Neuronal stem cell (in vitro differentiated cells): ENCODE measurements at regions not wholly inside any gene's neighbourhood (a gene's known extent, or its start where the extent isn't known, plus 50 kb on each side); places are given as distances from the start of the nearest gene placed in this dataset.

Experiments
- DNase-seq: peaks from one replicate; pipeline ENCODE4 v3.0.0-alpha.2; 2013; ENCODE audit warnings: low spot score
- H2AFZ ChIP-seq: one replicate; pipeline ENCODE4 v1.6.1; 2013; ENCODE audit warnings: mild to moderate bottlenecking, low read length, inconsistent platforms
- H2AK5ac ChIP-seq: 2 replicates; pipeline ENCODE4 v1.6.1; 2013; ENCODE audit warnings: low read depth, mild to moderate bottlenecking, inconsistent platforms, low read length, moderate library complexity, mixed read lengths
- H2BK120ac ChIP-seq: 2 replicates; pipeline ENCODE4 v1.6.1; 2013; ENCODE audit warnings: low read depth, mild to moderate bottlenecking, inconsistent platforms, low read length, moderate library complexity, mixed read lengths
- H2BK12ac ChIP-seq: one replicate; pipeline ENCODE4 v1.6.1; 2013; ENCODE audit warnings: low read length, inconsistent platforms
- H2BK15ac ChIP-seq: 2 replicates; pipeline ENCODE4 v1.6.1; 2013; ENCODE audit warnings: mild to moderate bottlenecking, low read length, inconsistent platforms, mixed read lengths
- H2BK5ac ChIP-seq: one replicate; pipeline ENCODE4 v1.6.1; 2013; ENCODE audit warnings: inconsistent platforms, mild to moderate bottlenecking, low read length, moderate library complexity
- H3K14ac ChIP-seq: one replicate; pipeline ENCODE4 v1.6.1; 2013; ENCODE audit warnings: low read length, inconsistent platforms
- H3K18ac ChIP-seq: 2 replicates; pipeline ENCODE4 v1.6.1; 2013; ENCODE audit warnings: low read length, inconsistent platforms
- H3K23ac ChIP-seq: 2 replicates; pipeline ENCODE4 v1.6.1; 2013; ENCODE audit warnings: low read depth, mild to moderate bottlenecking, mixed read lengths, low read length, inconsistent platforms; ENCODE audit not compliant: poor library complexity
- H3K27ac ChIP-seq: replicated peaks from 3 replicates; pipeline ENCODE4 v1.5.1; 2013; ENCODE audit warnings: low read length, inconsistent platforms
- H3K27me3 ChIP-seq, 3 experiments: 2 replicates each; pipeline ENCODE4 v1.6.1; 2013; ENCODE audit warnings: low read length in 3 of 3, mild to moderate bottlenecking in 2 of 3, inconsistent platforms in 1 of 3, low read depth in 1 of 3, mixed read lengths in 1 of 3, moderate library complexity in 1 of 3; ENCODE audit not compliant: control insufficient read depth in 3 of 3, insufficient read depth in 3 of 3
- H3K36me3 ChIP-seq, 2 donors: replicated peaks in 1 of 2; 2 replicates each; pipeline ENCODE4 v1.6.1; 2013; ENCODE audit warnings: low read length in 2 of 2; ENCODE audit not compliant: control insufficient read depth in 2 of 2, insufficient read depth in 2 of 2
- H3K4ac ChIP-seq: 2 replicates; pipeline ENCODE4 v1.6.1; 2013; ENCODE audit warnings: inconsistent platforms, mild to moderate bottlenecking, low read length, moderate library complexity
- H3K4me1 ChIP-seq, 2 donors: 1 replicate in 1 of 2; 2 replicates in 1 of 2; pipeline ENCODE4 v1.6.1; 2013; ENCODE audit warnings: low read length in 2 of 2, low read depth in 1 of 2; ENCODE audit not compliant: control insufficient read depth in 2 of 2, insufficient read depth in 1 of 2
- H3K4me2 ChIP-seq: one replicate; pipeline ENCODE4 v1.6.1; 2013; ENCODE audit warnings: mild to moderate bottlenecking, low read length, inconsistent platforms; ENCODE audit not compliant: insufficient read depth, poor library complexity, severe bottlenecking
- H3K4me3 ChIP-seq, 2 donors: 2 replicates each; pipeline ENCODE4 v1.5.1; 2013; ENCODE audit warnings: low read length in 2 of 2, mild to moderate bottlenecking in 2 of 2, inconsistent platforms in 1 of 2, moderate library complexity in 1 of 2
- H3K79me1 ChIP-seq: one replicate; pipeline ENCODE4 v1.6.1; 2013; ENCODE audit warnings: low read depth, mild to moderate bottlenecking, inconsistent platforms, low read length, moderate library complexity
- H3K9ac ChIP-seq: one replicate; pipeline ENCODE4 v1.6.1; 2013; ENCODE audit warnings: mild to moderate bottlenecking, low read depth, low read length, inconsistent platforms; ENCODE audit not compliant: poor library complexity
- H3K9me3 ChIP-seq, 2 donors: replicated peaks in 1 of 2; 2 replicates each; pipeline versions ENCODE3 to v1.6.1; 2013; ENCODE audit warnings: low read length in 2 of 2, mild to moderate bottlenecking in 2 of 2, inconsistent platforms in 1 of 2, low read depth in 1 of 2, mixed read lengths in 1 of 2, moderate library complexity in 1 of 2; ENCODE audit not compliant: control insufficient read depth in 2 of 2, insufficient read depth in 1 of 2
- H4K8ac ChIP-seq: one replicate; pipeline ENCODE4 v1.6.1; 2013; ENCODE audit warnings: low read depth, mild to moderate bottlenecking, inconsistent platforms, low read length, moderate library complexity
- H4K91ac ChIP-seq: one replicate; pipeline ENCODE4 v1.6.1; 2013; ENCODE audit warnings: low read length, low read depth, mild to moderate bottlenecking, inconsistent platforms; ENCODE audit not compliant: poor library complexity
- WGBS, 2 donors: extraction: QIAGEN DNeasy Blood & Tissue Kit; methylation state at CpG; one replicate each; pipeline ENCODE4 v1.1.7; 2013; ENCODE audit warnings: missing lambda C conversion rate in 2 of 2, mixed read lengths in 1 of 2; ENCODE audit not compliant: insufficient read length in 2 of 2, insufficient replicate concordance in 1 of 2; ENCODE audit errors: extremely low coverage in 2 of 2; 5-methylcytosine and 5-hydroxymethylcytosine counted together

DNA sequence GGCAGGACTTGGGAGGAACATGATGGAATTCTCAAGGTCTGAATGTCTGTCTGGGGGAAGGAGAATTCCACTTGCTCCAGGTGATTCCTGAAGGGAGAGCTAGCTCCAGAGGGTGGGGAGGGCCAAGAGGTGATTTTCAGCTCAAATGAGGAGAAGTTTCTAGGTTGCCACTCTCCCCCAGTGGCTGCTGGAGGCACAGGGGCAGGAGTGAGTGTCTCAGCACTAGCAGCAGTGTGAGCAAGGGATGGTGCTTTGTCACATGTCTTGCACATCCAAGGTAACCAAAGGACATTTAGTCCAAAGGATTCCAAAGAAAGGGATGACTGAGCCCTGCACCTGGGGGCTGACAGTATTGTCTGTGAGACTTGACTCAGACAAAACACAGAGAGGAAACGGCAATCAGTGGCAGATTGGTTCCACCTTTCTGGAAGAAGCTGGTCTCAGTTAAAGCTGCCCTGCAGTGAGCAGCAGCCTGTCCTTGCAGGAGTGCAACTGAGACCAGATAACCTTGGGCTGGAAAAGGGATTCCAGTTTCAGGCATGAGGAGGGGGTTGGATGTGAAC, 51.2 kb upstream of the PCBD1 start:
- no peak overlapping the region for H4K91ac ChIP-seq
- no CpG with 5 or more reads among the region's 1 CpG for WGBS, 2 donors
- H3K4me1 ChIP-seq: peaks cover 0 to 10% of the 10 kb centered on the region in 2 donors
- no peak overlapping the region for H3K9ac ChIP-seq
- no peak overlapping the region for H2BK120ac ChIP-seq
- H3K4me3 ChIP-seq: no peak overlapping the region
- H2AFZ ChIP-seq: no peak overlapping the region
- no peak for DNase-seq
- no peak overlapping the region for H4K8ac ChIP-seq
- no peak overlapping the region for H3K4ac ChIP-seq
- H3K18ac ChIP-seq: no peak overlapping the region
- H3K27me3 ChIP-seq: peaks cover 0 to 51% (median 2%) of the 10 kb centered on the region in 3 experiments
- H3K27ac ChIP-seq: no peak overlapping the region
- no peak overlapping the region for H3K4me2 ChIP-seq
- no peak overlapping the region for H2BK12ac ChIP-seq
- no peak overlapping the region for H3K23ac ChIP-seq
- no peak overlapping the region for H2BK5ac ChIP-seq
- H2BK15ac ChIP-seq: no peak overlapping the region
- no peak overlapping the region for H2AK5ac ChIP-seq
- H3K14ac ChIP-seq: no peak overlapping the region
- H3K79me1 ChIP-seq: peaks cover 2% of the 10 kb centered on the region
- H3K9me3 ChIP-seq: no peaks in the 10 kb centered on the region
- H3K36me3 ChIP-seq: no peaks in the 10 kb centered on the region

DNA sequence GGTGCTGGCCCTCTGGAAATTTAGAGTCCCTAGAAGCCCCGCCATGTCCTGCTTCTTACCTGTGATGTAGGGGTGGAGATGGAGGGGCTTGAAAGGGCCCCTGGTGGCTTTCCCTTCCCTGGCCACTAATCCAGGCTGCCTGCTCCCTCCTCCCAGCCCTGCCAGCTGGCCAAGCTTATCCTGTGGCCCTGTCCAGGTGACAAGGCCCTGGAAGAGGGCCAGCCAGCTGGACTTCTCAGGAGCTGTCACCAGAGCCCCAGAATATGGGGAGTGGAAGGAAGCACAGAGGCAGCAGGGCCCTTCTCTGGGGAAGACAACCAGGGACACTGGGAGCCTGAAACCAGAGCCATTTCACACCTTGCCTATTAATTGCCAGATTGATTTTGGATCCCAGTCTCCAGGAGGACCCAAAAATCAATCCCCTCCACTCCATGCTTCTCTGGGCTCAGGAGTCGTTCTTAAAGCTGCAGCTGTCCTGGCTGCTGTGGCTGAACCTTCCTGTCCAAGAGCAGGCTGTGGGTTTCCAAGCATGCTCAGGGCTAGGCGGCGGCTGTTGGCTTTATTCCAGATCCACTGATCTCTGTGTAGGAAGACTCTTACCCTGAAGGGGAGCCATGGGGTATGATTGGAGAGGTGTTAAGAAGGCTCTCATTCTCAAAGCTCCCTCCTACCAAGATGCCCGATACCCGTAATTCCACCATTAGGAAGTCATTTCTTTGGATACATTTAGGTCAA, 52.6 kb upstream of the PCBD1 start:
- Histone ChIP-seq H2BK5ac (peak overlapping the region; percentile 3), H3K27me3 (peaks cover 0 to 45% (median 2%) of the 10 kb centered on the region in 3 experiments), H3K18ac (no peak overlapping the region), H4K8ac (no peak overlapping the region), H3K27ac (no peak overlapping the region), H3K36me3 (no peaks in the 10 kb centered on the region), H3K14ac (peak overlapping the region; percentile 92), H3K23ac (no peak overlapping the region), H3K4me3 (no peak overlapping the region), H3K4ac (no peak overlapping the region), H2AK5ac (peak overlapping the region; percentile 22), H3K9me3 (no peaks in the 10 kb centered on the region), H2BK15ac (no peak overlapping the region), H2BK12ac (no peak overlapping the region), H4K91ac (no peak overlapping the region), H3K4me1 (peaks cover 0 to 10% of the 10 kb centered on the region in 2 donors), H3K79me1 (peaks cover 2% of the 10 kb centered on the region), H3K4me2 (no peak overlapping the region), H3K9ac (no peak overlapping the region), H2AFZ (no peak overlapping the region), H2BK120ac (no peak overlapping the region)
- DNase-seq: no peak
- WGBS, 2 donors: no CpG with 5 or more reads among the region's 6 CpGs

DNA sequence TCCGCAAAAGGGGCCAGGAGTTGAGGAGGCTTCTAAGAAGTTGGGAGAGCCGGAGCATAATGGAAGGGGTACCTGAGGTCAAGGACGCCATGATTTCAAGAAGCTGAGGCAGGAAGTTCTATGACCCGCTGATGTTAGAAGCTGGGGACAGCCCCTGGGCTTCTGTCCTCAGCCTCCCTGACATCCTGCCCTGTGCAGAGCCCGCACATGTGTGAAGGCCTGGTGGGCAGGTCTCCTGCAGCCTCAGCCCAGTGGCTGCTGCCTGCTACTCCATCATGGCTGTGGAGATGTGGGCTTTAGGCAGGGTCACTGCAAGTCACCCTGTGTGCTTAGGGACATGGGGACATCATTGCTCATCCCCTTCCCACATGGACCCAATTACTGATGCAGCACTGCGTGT, 53.8 kb upstream of the PCBD1 start:
- Histone ChIP-seq H2BK15ac (peak overlapping the region; percentile 22), H3K14ac (peak overlapping the region; percentile 59), H3K9me3 (no peaks in the 10 kb centered on the region), H3K4me2 (no peak overlapping the region), H2BK120ac (no peak overlapping the region), H2BK5ac (peak overlapping the region; percentile 55), H3K9ac (no peak overlapping the region), H3K4me3 (no peak overlapping the region), H2AFZ (no peak overlapping the region), H4K91ac (no peak overlapping the region), H3K27ac (no peak overlapping the region), H4K8ac (no peak overlapping the region), H2AK5ac (peak overlapping the region; percentile 89), H3K36me3 (no peaks in the 10 kb centered on the region), H3K27me3 (peaks cover 0 to 34% (median 2%) of the 10 kb centered on the region in 3 experiments), H3K79me1 (peaks cover 2% of the 10 kb centered on the region), H3K4ac (no peak overlapping the region), H3K4me1 (peaks cover 0 to 10% of the 10 kb centered on the region in 2 donors), H2BK12ac (no peak overlapping the region), H3K23ac (peak overlapping the region; percentile 87), H3K18ac (no peak overlapping the region)
- DNase-seq: no peak
- no CpG with 5 or more reads among the region's 6 CpGs for WGBS, 2 donors

- WGBS, 2 donors: no CpG with 5 or more reads among the region's 3 CpGs
- H4K8ac ChIP-seq: no peak overlapping the region
Measured at GRCh38 chr10:70942725-70943124, 54.4 kb upstream of the PCBD1 start.

More at GRCh38 chr10:70942725-70943124, 54.4 kb upstream of the PCBD1 start:
- H3K27ac ChIP-seq: no peak overlapping the region
- H2AFZ ChIP-seq: no peak overlapping the region
- H3K14ac ChIP-seq: no peak overlapping the region
- H3K36me3 ChIP-seq: no peaks in the 10 kb centered on the region
- no peak overlapping the region for H2AK5ac ChIP-seq
- H3K79me1 ChIP-seq: peaks cover 2% of the 10 kb centered on the region
- no peak overlapping the region for H2BK12ac ChIP-seq
- no peak overlapping the region for H3K4me3 ChIP-seq
- no peak for DNase-seq
- H3K4me2 ChIP-seq: no peak overlapping the region
- H3K9ac ChIP-seq: no peak overlapping the region
- H2BK120ac ChIP-seq: no peak overlapping the region
- no peak overlapping the region for H3K4ac ChIP-seq
- H4K91ac ChIP-seq: no peak overlapping the region
- peak overlapping the region; percentile 58 for H3K18ac ChIP-seq
- no peak overlapping the region for H2BK15ac ChIP-seq
- H3K27me3 ChIP-seq: peaks cover 0 to 29% (median 0%) of the 10 kb centered on the region in 3 experiments
- no peaks in the 10 kb centered on the region for H3K9me3 ChIP-seq
- peak overlapping the region; percentile 55 for H2BK5ac ChIP-seq
- peaks cover 0 to 10% of the 10 kb centered on the region in 2 donors for H3K4me1 ChIP-seq
- H3K23ac ChIP-seq: peak overlapping the region; percentile 10
